GM20000 (cell line): ENCODE measurements at regions not wholly inside any gene's neighbourhood (a gene's known extent, or its start where the extent isn't known, plus 50 kb on each side); places are given as distances from the start of the nearest gene placed in this dataset.

Source experiments
- DNase-seq: peaks from one replicate; pipeline ENCODE4 v3.0.0; 2012; ENCODE audit warnings: low spot score
- CTCF ChIP-seq: IDR thresholded peaks from 2 replicates; pipeline ENCODE4 v1.5.1; 2012; ENCODE audit warnings: mild to moderate bottlenecking, control low read depth; ENCODE audit errors: extremely low read depth, missing control alignments

GRCh38 chr11:110772863-110773262 is 60.6 kb upstream of the ARHGAP20 start:
- DNase-seq, result no peak
- TF ChIP-seq CTCF, result no peak

GRCh38 chr11:110766316-110766715 is 54.1 kb upstream of the ARHGAP20 start:
- DNase-seq, result no peak
- TF ChIP-seq CTCF, result no peak

- no peak for TF ChIP-seq CTCF
- no peak for DNase-seq
These were observed 52.2 kb upstream of the ARHGAP20 start for GRCh38 chr11:110764485-110764884.

- no peak for DNase-seq
- TF ChIP-seq CTCF, result no peak
These were observed 51.2 kb upstream of the ARHGAP20 start for GRCh38 chr11:110763249-110764011.

- no peak for DNase-seq
- no peak for TF ChIP-seq CTCF
These were observed 50.4 kb upstream of the ARHGAP20 start for GRCh38 chr11:110762590-110762989.
